ENCODE measurements at regions not wholly inside any gene's neighbourhood (a gene's known extent, or its start where the extent isn't known, plus 50 kb on each side); places are given as distances from the start of the nearest gene placed in this dataset.

GRCh38 chr18:49698525-49699025 lies 114.8 kb downstream of the ACAA2 start:
- Histone ChIP-seq H3K9me3 (ENCODE audit: insufficient read depth, low read length) (no peaks in the 10 kb centered on the region), H3K27ac (ENCODE audit: low read depth, low read length) (no peak overlapping the region), H3K27me3 (ENCODE audit: low read length) (no peaks in the 10 kb centered on the region), H2AFZ (ENCODE audit: low read depth, low read length, severe bottlenecking) (no peak overlapping the region), H3K4me2 (ENCODE audit: low read depth, low read length, poor library complexity, severe bottlenecking) (no peak overlapping the region), H3F3A (ENCODE audit: insufficient read depth) (no peaks in the 10 kb centered on the region), H3K79me2 (ENCODE audit: insufficient read depth, low read length) (no peaks in the 10 kb centered on the region), H3K36me3 (ENCODE audit: low read length) (no peaks in the 10 kb centered on the region), H3K9ac (ENCODE audit: low read length) (no peak overlapping the region), H3K4me3 (ENCODE audit: insufficient read depth, low read length, poor library complexity, severe bottlenecking) (no peak overlapping the region), H4K20me1 (ENCODE audit: low read depth, low read length) (no peaks in the 10 kb centered on the region), H3K9me2 (replicated peaks; ENCODE audit: insufficient read depth, low read length) (no peaks in the 10 kb centered on the region)
- no peak for TF ChIP-seq CTCF (IDR thresholded peaks at IDR 0.05; ENCODE audit: insufficient read depth, low read length, poor library complexity, severe bottlenecking)
- TF ChIP-seq EZH2phosphoT487 (conservative IDR thresholded peaks at IDR 0.05; ENCODE audit: low read length), result no peak

- no peak overlapping the region for H2AFZ ChIP-seq (ENCODE audit: low read depth, low read length, severe bottlenecking)
- no peak overlapping the region for H3K4me2 ChIP-seq (ENCODE audit: low read depth, low read length, poor library complexity, severe bottlenecking)
- H3K36me3 ChIP-seq (ENCODE audit: low read length), result no peaks in the 10 kb centered on the region
- no peaks in the 10 kb centered on the region for H4K20me1 ChIP-seq (ENCODE audit: low read depth, low read length)
- no peak overlapping the region for H3K27ac ChIP-seq (ENCODE audit: low read depth, low read length)
- H3K79me2 ChIP-seq (ENCODE audit: insufficient read depth, low read length), result no peaks in the 10 kb centered on the region
- H3K9me3 ChIP-seq (ENCODE audit: insufficient read depth, low read length), result no peaks in the 10 kb centered on the region
- no peaks in the 10 kb centered on the region for H3F3A ChIP-seq (ENCODE audit: insufficient read depth)
- no peak overlapping the region for H3K9ac ChIP-seq (ENCODE audit: low read length)
- no peaks in the 10 kb centered on the region for H3K9me2 ChIP-seq (replicated peaks; ENCODE audit: insufficient read depth, low read length)
- H3K4me3 ChIP-seq (ENCODE audit: insufficient read depth, low read length, poor library complexity, severe bottlenecking), result no peak overlapping the region
- TF ChIP-seq CTCF (IDR thresholded peaks at IDR 0.05; ENCODE audit: insufficient read depth, low read length, poor library complexity, severe bottlenecking) (no peak), EZH2phosphoT487 (conservative IDR thresholded peaks at IDR 0.05; ENCODE audit: low read length) (no peak)
- H3K27me3 ChIP-seq (ENCODE audit: low read length), result no peaks in the 10 kb centered on the region
These were observed 115.4 kb downstream of the ACAA2 start for GRCh38 chr18:49697757-49698524.

- Histone ChIP-seq H3K79me2 (ENCODE audit: insufficient read depth, low read length) (no peaks in the 10 kb centered on the region), H3K4me3 (ENCODE audit: insufficient read depth, low read length, poor library complexity, severe bottlenecking) (no peak overlapping the region), H2AFZ (ENCODE audit: low read depth, low read length, severe bottlenecking) (no peak overlapping the region), H3K9ac (ENCODE audit: low read length) (no peak overlapping the region), H4K20me1 (ENCODE audit: low read depth, low read length) (no peaks in the 10 kb centered on the region), H3F3A (ENCODE audit: insufficient read depth) (no peaks in the 10 kb centered on the region), H3K4me2 (ENCODE audit: low read depth, low read length, poor library complexity, severe bottlenecking) (no peak overlapping the region), H3K9me2 (replicated peaks; ENCODE audit: insufficient read depth, low read length) (no peaks in the 10 kb centered on the region), H3K36me3 (ENCODE audit: low read length) (no peaks in the 10 kb centered on the region), H3K9me3 (ENCODE audit: insufficient read depth, low read length) (no peaks in the 10 kb centered on the region), H3K27ac (ENCODE audit: low read depth, low read length) (no peak overlapping the region), H3K27me3 (ENCODE audit: low read length) (no peaks in the 10 kb centered on the region)
- no peak for TF ChIP-seq CTCF (IDR thresholded peaks at IDR 0.05; ENCODE audit: insufficient read depth, low read length, poor library complexity, severe bottlenecking)
- TF ChIP-seq EZH2phosphoT487 (conservative IDR thresholded peaks at IDR 0.05; ENCODE audit: low read length), result no peak
These were observed 116.3 kb downstream of the ACAA2 start for GRCh38 chr18:49697049-49697448.

Data from SU-DHL-6 (cell line).